SK-N-MC (cell line): ENCODE measurements at regions not wholly inside any gene's neighbourhood (a gene's known extent, or its start where the extent isn't known, plus 50 kb on each side); places are given as distances from the start of the nearest gene placed in this dataset.

ENCODE experiments used
- DNase-seq: peaks from one replicate; pipeline ENCODE4 v3.0.0-alpha.2; 2011; ENCODE audit warnings: low read depth, low spot score
- H3K27ac ChIP-seq: fragments of 200-600 bp; sonication (generic); 2 replicates; pipeline ENCODE4 v1.5.1; 2016; ENCODE audit warnings: mixed run types
- H3K36me3 ChIP-seq: fragments of 200-600 bp; sonication (generic); 2 replicates; pipeline ENCODE4 v1.6.1; 2017; ENCODE audit warnings: antibody characterized with exemption, low read length, mixed read lengths; ENCODE audit not compliant: insufficient read depth
- H3K4me3 ChIP-seq: fragments of 200-600 bp; sonication (generic); 2 replicates; pipeline ENCODE4 v1.5.1; 2016
- H3K9ac ChIP-seq: fragments of 200-600 bp; sonication (generic); 2 replicates; pipeline ENCODE4 v1.8.0; 2017; ENCODE audit warnings: mixed run types, mixed read lengths; ENCODE audit not compliant: insufficient read length
- H3K9me3 ChIP-seq: fragments of 200-600 bp; sonication (generic); 2 replicates; pipeline ENCODE4 v1.6.1; 2017; ENCODE audit warnings: low read depth, mild to moderate bottlenecking, antibody characterized with exemption, low read length, moderate library complexity, mixed read lengths
- EZH2 ChIP-seq: fragments of 200-600 bp; sonication (generic); IDR thresholded peaks from one replicate; pipeline ENCODE4 v1.6.1; 2017; ENCODE audit warnings: antibody characterized with exemption
- FOXP2 ChIP-seq: optimal IDR thresholded peaks from 2 replicates; pipeline ENCODE3; 2011; ENCODE audit warnings: mild to moderate bottlenecking, moderate library complexity; ENCODE audit not compliant: insufficient read depth; ENCODE audit errors: extremely low read length, control extremely low read depth
- POLR2AphosphoS5 ChIP-seq: IDR thresholded peaks from 2 replicates; pipeline ENCODE4 v1.6.1; 2012; ENCODE audit warnings: mild to moderate bottlenecking, low read depth, low read length, borderline replicate concordance

GRCh38 chr10:106133451-106133850 lies 1031.1 kb downstream of the SORCS1 start:
- no peaks in the 10 kb centered on the region for H3K36me3 ChIP-seq
- H3K27ac ChIP-seq = no peak overlapping the region
- no peak overlapping the region for H3K9ac ChIP-seq
- no peaks in the 10 kb centered on the region for H3K9me3 ChIP-seq
- DNase-seq = no peak
- TF ChIP-seq FOXP2 = no peak
- no peak for TF ChIP-seq EZH2
- no peak for TF ChIP-seq POLR2AphosphoS5
- H3K4me3 ChIP-seq = no peak overlapping the region

GRCh38 chr10:106132956-106133355 lies 1031.5 kb downstream of the SORCS1 start:
- Histone ChIP-seq H3K9me3 (no peaks in the 10 kb centered on the region), H3K4me3 (no peak overlapping the region), H3K36me3 (no peaks in the 10 kb centered on the region), H3K27ac (no peak overlapping the region), H3K9ac (no peak overlapping the region)
- TF ChIP-seq EZH2 (no peak), FOXP2 (no peak), POLR2AphosphoS5 (no peak)
- no peak for DNase-seq

- no peaks in the 10 kb centered on the region for H3K36me3 ChIP-seq
- no peak for TF ChIP-seq EZH2
- TF ChIP-seq FOXP2 = no peak
- no peak for TF ChIP-seq POLR2AphosphoS5
- no peak overlapping the region for H3K4me3 ChIP-seq
- no peak overlapping the region for H3K9ac ChIP-seq
- H3K27ac ChIP-seq = no peak overlapping the region
- no peak for DNase-seq
- H3K9me3 ChIP-seq = no peaks in the 10 kb centered on the region
Observed at GRCh38 chr10:106114656-106115186, 1049.8 kb downstream of the SORCS1 start.

- H3K27ac ChIP-seq = no peak overlapping the region
- DNase-seq = no peak
- no peaks in the 10 kb centered on the region for H3K36me3 ChIP-seq
- no peaks in the 10 kb centered on the region for H3K9me3 ChIP-seq
- H3K9ac ChIP-seq = no peak overlapping the region
- TF ChIP-seq POLR2AphosphoS5 (no peak), EZH2 (no peak), FOXP2 (no peak)
- H3K4me3 ChIP-seq = no peak overlapping the region
Observed at GRCh38 chr10:106111246-106111645, 1053.3 kb downstream of the SORCS1 start.

GRCh38 chr10:106107706-106108105 lies 1056.8 kb downstream of the SORCS1 start:
- no peak for DNase-seq
- Histone ChIP-seq H3K4me3 (no peak overlapping the region), H3K9ac (no peak overlapping the region), H3K9me3 (no peaks in the 10 kb centered on the region), H3K27ac (no peak overlapping the region), H3K36me3 (no peaks in the 10 kb centered on the region)
- TF ChIP-seq POLR2AphosphoS5 (no peak), FOXP2 (no peak), EZH2 (no peak)

GRCh38 chr10:106106114-106106513 lies 1058.4 kb downstream of the SORCS1 start:
- DNase-seq = no peak
- no peaks in the 10 kb centered on the region for H3K36me3 ChIP-seq
- no peak overlapping the region for H3K4me3 ChIP-seq
- TF ChIP-seq FOXP2 (no peak), POLR2AphosphoS5 (no peak), EZH2 (no peak)
- H3K9me3 ChIP-seq = no peaks in the 10 kb centered on the region
- no peak overlapping the region for H3K27ac ChIP-seq
- no peak overlapping the region for H3K9ac ChIP-seq

GRCh38 chr10:106089855-106090254 lies 1074.7 kb downstream of the SORCS1 start:
- Histone ChIP-seq H3K9me3 (no peaks in the 10 kb centered on the region), H3K9ac (no peak overlapping the region), H3K27ac (no peak overlapping the region), H3K4me3 (no peak overlapping the region), H3K36me3 (no peaks in the 10 kb centered on the region)
- TF ChIP-seq POLR2AphosphoS5 (no peak), EZH2 (no peak), FOXP2 (no peak)
- DNase-seq = no peak

GRCh38 chr10:106086391-106086790 lies 1078.1 kb downstream of the SORCS1 start:
- Histone ChIP-seq H3K36me3 (no peaks in the 10 kb centered on the region), H3K9me3 (no peaks in the 10 kb centered on the region), H3K27ac (no peak overlapping the region), H3K9ac (no peak overlapping the region), H3K4me3 (no peak overlapping the region)
- DNase-seq = no peak
- TF ChIP-seq FOXP2 (no peak), EZH2 (no peak), POLR2AphosphoS5 (no peak)

GRCh38 chr10:106083572-106083971 lies 1080.9 kb downstream of the SORCS1 start:
- TF ChIP-seq POLR2AphosphoS5 = no peak
- TF ChIP-seq EZH2 = no peak
- TF ChIP-seq FOXP2 = no peak
- H3K27ac ChIP-seq = no peak overlapping the region
- no peaks in the 10 kb centered on the region for H3K36me3 ChIP-seq
- no peak for DNase-seq
- no peak overlapping the region for H3K9ac ChIP-seq
- no peaks in the 10 kb centered on the region for H3K9me3 ChIP-seq
- no peak overlapping the region for H3K4me3 ChIP-seq

- Histone ChIP-seq H3K9ac (no peak overlapping the region), H3K9me3 (no peaks in the 10 kb centered on the region), H3K4me3 (no peak overlapping the region), H3K36me3 (no peaks in the 10 kb centered on the region), H3K27ac (no peak overlapping the region)
- TF ChIP-seq EZH2 (no peak), FOXP2 (no peak), POLR2AphosphoS5 (no peak)
- no peak for DNase-seq
Observed at GRCh38 chr10:106082865-106083264, 1081.6 kb downstream of the SORCS1 start.
